ENCODE measurements at regions not wholly inside any gene's neighbourhood (a gene's known extent, or its start where the extent isn't known, plus 50 kb on each side); places are given as distances from the start of the nearest gene placed in this dataset.

DNA sequence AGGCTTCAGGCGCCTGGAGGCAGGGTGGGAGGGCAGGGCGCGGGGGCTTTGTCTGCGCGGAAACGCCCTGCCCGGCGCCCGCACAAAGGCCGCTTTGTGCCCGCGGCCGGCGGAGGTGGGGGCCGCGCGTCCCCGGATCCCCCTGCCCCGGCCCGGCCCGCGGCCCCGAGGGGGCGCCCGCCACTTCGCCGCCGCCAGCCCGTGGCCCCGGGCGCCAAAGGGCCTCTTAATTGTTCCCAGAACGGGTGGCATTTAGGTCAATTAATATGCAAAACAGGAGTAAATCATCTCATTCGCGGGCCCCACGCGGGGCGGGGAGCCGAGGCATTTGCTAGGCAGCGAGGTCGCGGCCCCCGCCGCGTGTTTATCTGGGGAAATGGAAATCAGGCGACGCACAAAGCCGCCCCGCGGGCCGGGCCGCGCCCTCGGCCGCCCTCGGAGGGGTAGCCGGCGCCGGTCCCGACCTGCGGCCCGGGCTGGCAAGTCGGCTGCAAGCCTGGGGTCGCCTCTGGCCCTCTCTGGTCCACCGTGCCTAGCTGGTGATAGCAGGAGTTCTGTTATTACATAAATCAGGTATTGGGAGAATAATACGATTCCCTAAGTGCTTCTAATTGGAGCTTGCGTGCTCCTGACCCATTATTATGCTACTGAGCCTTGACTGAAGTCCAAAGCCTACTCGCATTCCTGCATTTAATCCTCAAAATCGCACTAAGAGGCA lies 148.2 kb upstream of the GLI2 start:
- TF ChIP-seq TCF12 (IDR thresholded peaks at IDR 0.05), result no peak
- no peak for TF ChIP-seq TCF12 (CRISPR knock-in tag; IDR thresholded peaks at IDR 0.05)
- TF ChIP-seq, protein P1, sequence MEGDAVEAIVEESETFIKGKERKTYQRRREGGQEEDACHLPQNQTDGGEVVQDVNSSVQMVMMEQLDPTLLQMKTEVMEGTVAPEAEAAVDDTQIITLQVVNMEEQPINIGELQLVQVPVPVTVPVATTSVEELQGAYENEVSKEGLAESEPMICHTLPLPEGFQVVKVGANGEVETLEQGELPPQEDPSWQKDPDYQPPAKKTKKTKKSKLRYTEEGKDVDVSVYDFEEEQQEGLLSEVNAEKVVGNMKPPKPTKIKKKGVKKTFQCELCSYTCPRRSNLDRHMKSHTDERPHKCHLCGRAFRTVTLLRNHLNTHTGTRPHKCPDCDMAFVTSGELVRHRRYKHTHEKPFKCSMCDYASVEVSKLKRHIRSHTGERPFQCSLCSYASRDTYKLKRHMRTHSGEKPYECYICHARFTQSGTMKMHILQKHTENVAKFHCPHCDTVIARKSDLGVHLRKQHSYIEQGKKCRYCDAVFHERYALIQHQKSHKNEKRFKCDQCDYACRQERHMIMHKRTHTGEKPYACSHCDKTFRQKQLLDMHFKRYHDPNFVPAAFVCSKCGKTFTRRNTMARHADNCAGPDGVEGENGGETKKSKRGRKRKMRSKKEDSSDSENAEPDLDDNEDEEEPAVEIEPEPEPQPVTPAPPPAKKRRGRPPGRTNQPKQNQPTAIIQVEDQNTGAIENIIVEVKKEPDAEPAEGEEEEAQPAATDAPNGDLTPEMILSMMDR (CRISPR knock-in tag; IDR thresholded peaks at IDR 0.05), result no peak
- no peak for TF ChIP-seq EZH2 (conservative IDR thresholded peaks at IDR 0.05; ENCODE audit: low read depth, low read length)
- TF ChIP-seq REL (CRISPR knock-in tag; conservative IDR thresholded peaks at IDR 0.05), result no peak
- TF ChIP-seq, protein P2, sequence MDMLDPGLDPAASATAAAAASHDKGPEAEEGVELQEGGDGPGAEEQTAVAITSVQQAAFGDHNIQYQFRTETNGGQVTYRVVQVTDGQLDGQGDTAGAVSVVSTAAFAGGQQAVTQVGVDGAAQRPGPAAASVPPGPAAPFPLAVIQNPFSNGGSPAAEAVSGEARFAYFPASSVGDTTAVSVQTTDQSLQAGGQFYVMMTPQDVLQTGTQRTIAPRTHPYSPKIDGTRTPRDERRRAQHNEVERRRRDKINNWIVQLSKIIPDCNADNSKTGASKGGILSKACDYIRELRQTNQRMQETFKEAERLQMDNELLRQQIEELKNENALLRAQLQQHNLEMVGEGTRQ (IDR thresholded peaks at IDR 0.05; ENCODE audit: low read depth, low read length), result no peak
- TF ChIP-seq, protein P2 (CRISPR knock-in tag; IDR thresholded peaks at IDR 0.05; ENCODE audit: borderline replicate concordance), result no peak
- no peak for TF ChIP-seq ZNF780A (CRISPR knock-in tag; IDR thresholded peaks at IDR 0.05)
- no peak for TF ChIP-seq PHF8 (CRISPR knock-in tag; IDR thresholded peaks at IDR 0.05)
- TF ChIP-seq, protein P3, sequence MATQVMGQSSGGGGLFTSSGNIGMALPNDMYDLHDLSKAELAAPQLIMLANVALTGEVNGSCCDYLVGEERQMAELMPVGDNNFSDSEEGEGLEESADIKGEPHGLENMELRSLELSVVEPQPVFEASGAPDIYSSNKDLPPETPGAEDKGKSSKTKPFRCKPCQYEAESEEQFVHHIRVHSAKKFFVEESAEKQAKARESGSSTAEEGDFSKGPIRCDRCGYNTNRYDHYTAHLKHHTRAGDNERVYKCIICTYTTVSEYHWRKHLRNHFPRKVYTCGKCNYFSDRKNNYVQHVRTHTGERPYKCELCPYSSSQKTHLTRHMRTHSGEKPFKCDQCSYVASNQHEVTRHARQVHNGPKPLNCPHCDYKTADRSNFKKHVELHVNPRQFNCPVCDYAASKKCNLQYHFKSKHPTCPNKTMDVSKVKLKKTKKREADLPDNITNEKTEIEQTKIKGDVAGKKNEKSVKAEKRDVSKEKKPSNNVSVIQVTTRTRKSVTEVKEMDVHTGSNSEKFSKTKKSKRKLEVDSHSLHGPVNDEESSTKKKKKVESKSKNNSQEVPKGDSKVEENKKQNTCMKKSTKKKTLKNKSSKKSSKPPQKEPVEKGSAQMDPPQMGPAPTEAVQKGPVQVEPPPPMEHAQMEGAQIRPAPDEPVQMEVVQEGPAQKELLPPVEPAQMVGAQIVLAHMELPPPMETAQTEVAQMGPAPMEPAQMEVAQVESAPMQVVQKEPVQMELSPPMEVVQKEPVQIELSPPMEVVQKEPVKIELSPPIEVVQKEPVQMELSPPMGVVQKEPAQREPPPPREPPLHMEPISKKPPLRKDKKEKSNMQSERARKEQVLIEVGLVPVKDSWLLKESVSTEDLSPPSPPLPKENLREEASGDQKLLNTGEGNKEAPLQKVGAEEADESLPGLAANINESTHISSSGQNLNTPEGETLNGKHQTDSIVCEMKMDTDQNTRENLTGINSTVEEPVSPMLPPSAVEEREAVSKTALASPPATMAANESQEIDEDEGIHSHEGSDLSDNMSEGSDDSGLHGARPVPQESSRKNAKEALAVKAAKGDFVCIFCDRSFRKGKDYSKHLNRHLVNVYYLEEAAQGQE (IDR thresholded peaks at IDR 0.05; ENCODE audit: borderline replicate concordance in 1 of 2, low read depth in 1 of 2, low read length in 2 of 2), result no peak
- TF ChIP-seq KAT8 (CRISPR knock-in tag; IDR thresholded peaks at IDR 0.05), result no peak
- no peak for TF ChIP-seq ZZZ3 (CRISPR knock-in tag; IDR thresholded peaks at IDR 0.05; ENCODE audit: borderline replicate concordance)
- TF ChIP-seq FOXJ3 (CRISPR knock-in tag; IDR thresholded peaks at IDR 0.05; ENCODE audit: borderline replicate concordance), result no peak
- no peak for TF ChIP-seq FOXM1 (CRISPR knock-in tag; IDR thresholded peaks at IDR 0.05)
- TF ChIP-seq SMC3 (IDR thresholded peaks at IDR 0.05; ENCODE audit: low read length), result no peak
- TF ChIP-seq ETV5 (CRISPR knock-in tag; IDR thresholded peaks at IDR 0.05; ENCODE audit: borderline replicate concordance), result no peak
